Motor neuron (in vitro differentiated cells): ENCODE measurements at regions not wholly inside any gene's neighbourhood (a gene's known extent, or its start where the extent isn't known, plus 50 kb on each side); places are given as distances from the start of the nearest gene placed in this dataset.

Experiments used
- ATAC-seq, 8 experiments: fragments of 200-7000 bp; cut with Tn5 transposase; replicated peaks in 6 of 8; 2 replicates each; pipeline ENCODE4 v1.8.0; 2021; ENCODE audit warnings: mild to moderate bottlenecking in 8 of 8, moderate library complexity in 8 of 8
- H3K27ac ChIP-seq, 2 donors: fragments of 250-450 bp; sonication (Bioruptor Pico); 2 replicates each; pipeline ENCODE4 v1.9.0; 2021; ENCODE audit warnings: antibody characterized with exemption in 2 of 2, mild to moderate bottlenecking in 2 of 2, moderate library complexity in 1 of 2
- H3K4me1 ChIP-seq, 2 donors: fragments of 250-450 bp; sonication (Bioruptor Pico); replicated peaks in 1 of 2; 2 replicates each; pipeline ENCODE4 v1.6.1; 2021; ENCODE audit warnings: antibody characterized with exemption in 2 of 2, mild to moderate bottlenecking in 2 of 2, moderate library complexity in 1 of 2
- H3K4me3 ChIP-seq, 5 donors: fragments of 250-450 bp; sonication (Bioruptor Pico); 2 replicates each; pipeline ENCODE4 v1.9.0; 2021; ENCODE audit warnings: antibody characterized with exemption in 5 of 5, mild to moderate bottlenecking in 5 of 5, moderate library complexity in 4 of 5
- WGBS, 10 experiments: fragments of 450-650 bp; shearing (Covaris generic); methylation state at CpG; one replicate each; pipeline ENCODE4 v1.0.0; 2022; 5-methylcytosine and 5-hydroxymethylcytosine counted together
- in situ Hi-C, 9 experiments: fragments of 400-800 bp; cut with MboI; loops; one replicate each; pipeline ENCODE4 v1.15.0; 2021; ENCODE audit warnings: low sequenced_read_pairs in 9 of 9, low pct_unique_long_range_greater_than_20kb in 2 of 9; ENCODE audit not compliant: unreplicated experiment in 9 of 9

GRCh38 chr21:17359781-17360180, 153.1 kb upstream of the CXADR start:
- Histone ChIP-seq H3K4me3 (no peak overlapping the region), H3K27ac (no peak overlapping the region), H3K4me1 (no peaks in the 10 kb centered on the region)
- 20 to 100% (median 65%) methylated on average over 1 to 2 of the region's 2 CpGs; no CpG with 5 or more reads in 2 of the 10 experiments for WGBS, 10 experiments
- in situ Hi-C loops = no loop called here
- ATAC-seq = no peak

- WGBS, 10 experiments = 0 to 100% (median 48%) methylated on average over 1 to 2 of the region's 3 CpGs; no CpG with 5 or more reads in 5 of the 10 experiments
- Histone ChIP-seq H3K4me3 (no peak overlapping the region), H3K27ac (no peak overlapping the region), H3K4me1 (peaks cover 13 to 16% of the 10 kb centered on the region in 2 donors)
- peak in 1 of 8 experiments; percentile 19 for ATAC-seq
- in situ Hi-C loops = no loop called here
These were observed 144.0 kb upstream of the CXADR start for GRCh38 chr21:17368748-17369363.

- ATAC-seq = no peak
- H3K4me3 ChIP-seq = no peak overlapping the region
- 33 to 86% (median 70%) methylated on average over 1 to 4 of the region's 5 CpGs; no CpG with 5 or more reads in 2 of the 10 experiments for WGBS, 10 experiments
- no peak overlapping the region for H3K27ac ChIP-seq
- H3K4me1 ChIP-seq = peaks cover 13 to 16% of the 10 kb centered on the region in 2 donors
- in situ Hi-C loops = no loop called here
These were observed 142.6 kb upstream of the CXADR start for GRCh38 chr21:17370263-17370662.

- ATAC-seq = peak in 1 of 8 experiments; percentile 24
- Histone ChIP-seq H3K27ac (no peak overlapping the region), H3K4me3 (no peak overlapping the region), H3K4me1 (peaks cover 13 to 16% of the 10 kb centered on the region in 2 donors)
- 0 to 82% (median 21%) methylated on average over 1 to 5 of the region's 5 CpGs; no CpG with 5 or more reads in 1 of the 10 experiments for WGBS, 10 experiments
- in situ Hi-C loops = no loop called here
These were observed 141.9 kb upstream of the CXADR start for GRCh38 chr21:17370916-17371315.

- in situ Hi-C loops = no loop called here
- ATAC-seq = peak in 1 of 8 experiments; percentile 45
- no peak overlapping the region for H3K4me3 ChIP-seq
- 0 to 38% (median 17%) methylated on average over 1 of the region's 1 CpG; no CpG with 5 or more reads in 3 of the 10 experiments for WGBS, 10 experiments
- H3K27ac ChIP-seq = no peak overlapping the region
- peaks cover 13 to 16% of the 10 kb centered on the region in 2 donors for H3K4me1 ChIP-seq
These were observed 141.4 kb upstream of the CXADR start for GRCh38 chr21:17371450-17371849.

GRCh38 chr21:17372200-17372599, 140.6 kb upstream of the CXADR start:
- WGBS, 10 experiments = 31 to 100% (median 84%) methylated on average over 1 to 2 of the region's 2 CpGs; no CpG with 5 or more reads in 1 of the 10 experiments
- H3K27ac ChIP-seq = no peak overlapping the region
- in situ Hi-C loops = no loop called here
- peaks cover 13 to 16% of the 10 kb centered on the region in 2 donors for H3K4me1 ChIP-seq
- ATAC-seq = no peak
- no peak overlapping the region for H3K4me3 ChIP-seq

- no peak for ATAC-seq
- in situ Hi-C loops = loop anchor here in 4 of 9 experiments (25.0 kb wide), 3 partner anchors 126 to 201 kb away; partner anchors contain the start of gene CXADR (in 2 of the 4)
- Histone ChIP-seq H3K4me1 (peaks cover 0 to 6% of the 10 kb centered on the region in 2 donors), H3K4me3 (no peak overlapping the region), H3K27ac (no peak overlapping the region)
- 0 to 60% (median 30%) methylated on average over 2 of the region's 2 CpGs; no CpG with 5 or more reads in 1 of the 10 experiments for WGBS, 10 experiments
These were observed 126.3 kb upstream of the CXADR start for GRCh38 chr21:17386498-17386897.

- no peak overlapping the region for H3K27ac ChIP-seq
- H3K4me1 ChIP-seq = peaks cover 0 to 6% of the 10 kb centered on the region in 2 donors
- WGBS, 10 experiments = 0 to 27% (median 16%) methylated on average over 3 to 7 of the region's 7 CpGs
- no peak overlapping the region for H3K4me3 ChIP-seq
- in situ Hi-C loops = loop anchor here in 4 of 9 experiments (25.0 kb wide), 3 partner anchors 125 to 200 kb away; partner anchors contain the start of gene CXADR (in 2 of the 4)
- peak in 7 of 8 experiments; percentile 36 to 66 (median 50) for ATAC-seq
These were observed 125.7 kb upstream of the CXADR start for GRCh38 chr21:17387030-17387617.

- in situ Hi-C loops = loop anchor here in 4 of 9 experiments (25.0 kb wide), 3 partner anchors 124 to 199 kb away; partner anchors contain the start of gene CXADR (in 2 of the 4)
- H3K4me3 ChIP-seq = no peak overlapping the region
- WGBS, 10 experiments = 25 to 100% (median 51%) methylated on average over 1 to 3 of the region's 4 CpGs; no CpG with 5 or more reads in 3 of the 10 experiments
- H3K27ac ChIP-seq = no peak overlapping the region
- peaks cover 4 to 9% of the 10 kb centered on the region in 2 donors for H3K4me1 ChIP-seq
- no peak for ATAC-seq
These were observed 124.6 kb upstream of the CXADR start for GRCh38 chr21:17388226-17388625.

- Histone ChIP-seq H3K4me1 (peaks cover 7 to 14% of the 10 kb centered on the region in 2 donors), H3K4me3 (no peak overlapping the region), H3K27ac (no peak overlapping the region)
- in situ Hi-C loops = loop anchor here in 4 of 9 experiments (25.0 kb wide), 3 partner anchors 123 to 198 kb away; partner anchors contain the start of gene CXADR (in 2 of the 4)
- no peak for ATAC-seq
- WGBS, 10 experiments = 44 to 100% (median 80%) methylated on average over 1 of the region's 1 CpG; no CpG with 5 or more reads in 2 of the 10 experiments
These were observed 123.5 kb upstream of the CXADR start for GRCh38 chr21:17389311-17389710.

GRCh38 chr21:17390569-17390968, 122.3 kb upstream of the CXADR start:
- peak in 3 of 8 experiments; percentile 48 to 71 (median 54) for ATAC-seq
- no peak overlapping the region for H3K4me3 ChIP-seq
- in situ Hi-C loops = loop anchor here in 4 of 9 experiments (25.0 kb wide), 3 partner anchors 122 to 197 kb away; partner anchors contain the start of gene CXADR (in 2 of the 4)
- WGBS, 10 experiments = 0 to 100% (median 86%) methylated on average over 1 to 2 of the region's 2 CpGs; no CpG with 5 or more reads in 3 of the 10 experiments
- peaks cover 7 to 14% of the 10 kb centered on the region in 2 donors for H3K4me1 ChIP-seq
- H3K27ac ChIP-seq = no peak overlapping the region

- no peak overlapping the region for H3K4me3 ChIP-seq
- 37 to 93% (median 86%) methylated on average over 2 to 3 of the region's 3 CpGs; no CpG with 5 or more reads in 3 of the 10 experiments for WGBS, 10 experiments
- peaks cover 7 to 13% of the 10 kb centered on the region in 2 donors for H3K4me1 ChIP-seq
- ATAC-seq = no peak
- in situ Hi-C loops = loop anchor here in 4 of 9 experiments (25.0 kb wide), 3 partner anchors 120 to 195 kb away; partner anchors contain the start of gene CXADR (in 2 of the 4)
- H3K27ac ChIP-seq = no peak overlapping the region
These were observed 121.0 kb upstream of the CXADR start for GRCh38 chr21:17391811-17392340.
